Iris pigment epithelial cell (primary cell): ENCODE measurements at regions not wholly inside any gene's neighbourhood (a gene's known extent, or its start where the extent isn't known, plus 50 kb on each side); places are given as distances from the start of the nearest gene placed in this dataset.

Experiments used
- DNase-seq: peaks from one replicate; pipeline ENCODE4 v3.0.0-alpha.2; 2011; ENCODE audit warnings: low read depth

DNA sequence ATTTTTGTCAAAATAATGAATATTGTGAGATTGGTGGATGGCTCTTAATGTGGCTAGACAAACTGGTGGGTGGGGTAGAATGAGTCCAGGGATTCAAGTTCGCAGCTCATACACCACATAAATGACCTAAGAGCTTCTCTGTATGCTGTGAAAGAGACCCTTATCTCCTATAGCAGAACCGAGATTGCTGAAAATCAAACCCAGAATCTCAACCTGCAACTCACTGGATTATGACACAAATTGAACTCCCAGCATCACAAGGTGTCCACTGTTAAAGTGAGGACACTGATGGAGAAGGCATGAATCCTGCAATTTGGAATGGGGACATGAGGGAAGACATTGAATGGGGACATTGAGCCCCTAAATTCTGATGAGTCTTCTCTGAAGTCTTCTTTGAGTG is 51.3 kb upstream of the CNKSR3 start:
- DNase-seq: no peak

DNA sequence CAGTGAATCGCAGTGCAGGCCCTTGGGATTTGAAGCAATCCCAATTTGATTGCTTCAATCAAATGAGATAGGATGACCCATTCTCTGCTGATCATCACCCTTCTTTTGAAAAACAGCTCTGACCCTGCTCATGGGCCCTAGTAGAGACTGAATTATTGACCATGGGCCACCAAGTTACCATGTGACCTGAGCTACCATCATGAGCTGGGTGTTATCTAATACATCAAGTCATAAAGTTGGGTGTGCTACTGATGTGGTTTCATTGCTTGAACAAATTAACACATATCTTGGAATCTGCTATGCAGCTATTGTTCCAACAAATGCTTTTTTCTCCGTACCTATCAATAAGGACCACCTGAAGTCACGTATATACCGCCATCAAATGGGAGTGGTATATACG is 54.8 kb upstream of the CNKSR3 start:
- DNase-seq: no peak

DNA sequence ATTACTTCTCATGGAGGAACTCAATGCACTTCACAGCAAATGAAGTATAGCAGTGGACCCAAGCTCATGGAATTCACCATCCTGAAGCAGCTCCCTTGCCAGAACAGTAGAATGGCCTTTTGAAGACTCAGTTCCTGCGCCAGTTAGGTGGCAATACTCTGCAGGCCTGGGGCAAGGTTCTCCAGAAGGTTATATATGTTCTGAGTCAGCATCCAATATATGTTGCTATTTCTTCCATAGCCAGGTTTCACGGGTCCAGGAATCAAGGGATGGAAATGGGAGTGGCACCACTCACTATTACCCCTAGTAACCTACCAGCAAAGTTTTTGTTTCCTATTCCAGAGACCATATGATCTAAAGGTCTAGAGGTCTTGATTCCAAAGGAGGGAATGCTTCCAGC is 56.4 kb upstream of the CNKSR3 start:
- no peak for DNase-seq

DNA sequence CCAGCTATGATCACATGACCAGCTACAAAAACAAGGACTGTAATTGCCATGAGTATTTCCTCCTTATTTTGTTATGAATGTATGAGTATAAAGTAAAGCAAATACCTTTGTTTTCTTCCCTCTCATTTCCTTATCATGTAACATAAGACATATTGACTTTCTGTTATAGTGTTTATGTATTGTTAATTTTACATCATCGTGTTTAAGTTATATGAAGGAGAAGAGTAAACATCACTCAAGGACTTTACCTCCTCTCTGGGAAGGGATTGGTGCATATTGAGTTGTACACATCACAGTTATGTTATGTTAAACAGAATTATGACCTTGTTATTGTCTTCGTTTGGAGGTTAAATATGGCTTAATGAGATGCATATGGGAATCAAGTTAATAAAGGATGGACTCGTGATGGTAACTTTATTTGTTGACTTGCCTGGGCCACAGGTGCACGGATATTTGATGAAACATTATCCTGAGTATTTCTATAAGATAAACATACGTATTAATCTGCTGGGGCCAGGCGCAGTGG is 57.3 kb upstream of the CNKSR3 start:
- no peak for DNase-seq

DNA sequence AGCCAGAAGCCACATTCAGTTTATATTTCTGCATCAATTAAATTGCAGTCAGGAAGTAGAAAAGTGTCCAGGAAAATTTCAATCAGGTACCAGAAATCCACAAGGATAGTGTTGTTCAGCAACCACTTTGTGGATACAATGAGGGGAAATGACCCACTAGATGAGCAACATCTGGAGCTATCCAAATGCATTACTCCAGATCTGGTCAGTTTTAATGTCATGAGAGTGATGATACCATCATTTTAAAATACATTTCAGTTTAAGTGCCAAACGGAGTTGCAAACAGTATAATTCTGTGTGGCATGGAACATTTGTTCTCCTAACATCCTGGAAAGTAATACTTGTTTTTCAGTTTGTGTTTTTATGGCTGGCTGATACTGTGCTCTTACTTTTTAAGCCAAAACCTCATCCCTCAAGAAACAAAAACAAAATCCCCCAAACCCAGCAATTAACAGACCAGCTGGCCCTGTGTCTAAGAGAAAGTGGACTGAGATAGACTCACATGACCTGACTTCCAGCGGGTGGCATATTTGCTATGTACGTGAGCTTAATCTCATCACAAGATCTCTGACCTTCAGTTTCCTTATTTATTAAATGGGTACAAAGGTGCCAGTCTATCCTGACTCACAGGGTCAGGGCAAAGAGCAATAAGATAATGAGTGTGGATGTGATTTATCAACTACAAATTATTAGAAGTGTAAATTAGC is 58.8 kb upstream of the CNKSR3 start:
- DNase-seq: no peak

DNA sequence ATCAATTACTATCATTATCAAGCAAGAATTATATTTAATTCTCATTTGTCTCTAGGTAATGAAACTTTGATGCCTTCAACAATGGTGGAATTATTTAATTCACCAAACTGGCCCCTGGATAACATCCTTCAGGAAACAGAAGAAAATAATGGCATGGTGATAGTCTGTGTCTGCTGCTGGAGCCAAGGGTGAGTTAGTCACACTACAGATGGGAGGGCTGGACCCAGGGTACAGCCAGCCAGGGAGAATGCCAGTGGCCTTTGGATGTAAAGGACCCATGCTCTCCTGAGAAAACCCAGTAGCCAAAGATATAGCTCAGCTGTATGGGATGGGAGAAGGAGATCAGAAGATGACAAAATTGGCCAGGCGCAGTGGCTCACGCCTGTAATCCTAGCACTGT is 60.0 kb upstream of the CNKSR3 start:
- no peak for DNase-seq

DNA sequence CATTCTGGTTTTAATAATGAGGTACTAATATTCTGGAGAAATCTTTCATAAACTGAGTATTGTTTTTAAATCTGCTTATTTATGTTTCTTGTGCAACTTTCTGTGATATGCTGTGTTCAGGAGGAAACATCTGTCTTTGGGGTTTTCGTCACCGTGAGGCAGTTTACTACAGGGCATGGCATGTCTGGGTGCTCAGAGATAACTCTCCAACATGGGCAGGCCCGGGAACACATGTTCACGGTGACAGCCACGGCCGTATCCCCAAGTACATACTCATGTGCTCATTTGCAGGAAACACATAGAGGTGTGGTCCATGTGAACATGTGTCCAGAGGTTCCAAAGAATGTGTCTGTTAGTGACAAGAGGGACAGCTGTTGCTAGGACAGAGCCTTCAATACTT is 62.1 kb upstream of the CNKSR3 start:
- DNase-seq: no peak

DNA sequence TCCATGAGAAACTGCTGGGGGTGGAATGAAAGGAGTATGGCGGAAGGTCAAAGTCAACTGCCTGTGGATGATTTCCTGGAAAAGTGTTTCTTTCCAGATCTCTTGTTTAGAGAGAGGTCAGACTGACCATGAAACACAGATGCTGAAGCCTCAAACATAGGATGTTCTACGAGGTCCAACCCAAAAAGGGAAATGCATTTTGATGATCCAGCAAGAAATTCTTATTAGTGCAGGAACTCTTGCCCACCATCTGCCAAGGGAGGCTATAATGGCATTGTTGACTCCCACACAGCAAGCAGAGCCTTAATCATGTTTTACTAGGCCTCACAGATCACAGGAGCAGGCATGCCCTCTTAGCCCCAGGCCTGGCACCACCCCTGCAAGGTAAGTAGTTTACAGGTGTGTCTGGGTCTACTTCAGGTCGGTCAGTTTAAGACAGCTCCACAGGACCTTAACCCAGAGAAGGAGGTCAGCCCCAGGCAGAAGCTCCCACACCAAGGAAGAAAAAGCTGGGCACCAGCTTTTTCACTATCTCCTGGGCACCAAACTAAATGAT is 67.6 kb upstream of the CNKSR3 start:
- no peak for DNase-seq

DNA sequence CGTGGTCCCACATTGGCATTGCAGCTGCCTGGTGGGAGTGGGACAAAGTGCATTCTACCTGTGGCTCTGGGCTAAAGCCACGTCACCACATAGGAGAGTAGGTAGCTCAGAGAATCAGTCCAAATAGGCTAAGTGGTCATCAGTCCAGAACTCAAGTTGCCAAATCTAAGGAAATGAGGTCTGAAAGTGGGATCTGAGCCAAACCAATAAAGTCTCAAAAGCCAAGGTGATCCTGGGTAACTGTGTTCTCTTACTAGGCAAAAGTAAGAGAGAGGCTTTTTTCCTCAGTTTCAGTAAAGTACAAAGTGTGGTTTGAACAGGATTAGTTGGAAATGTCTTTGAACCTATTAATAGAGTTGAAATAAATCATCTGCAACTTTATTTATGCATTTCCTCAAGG is 68.6 kb upstream of the CNKSR3 start:
- peak; percentile 8 for DNase-seq

DNA sequence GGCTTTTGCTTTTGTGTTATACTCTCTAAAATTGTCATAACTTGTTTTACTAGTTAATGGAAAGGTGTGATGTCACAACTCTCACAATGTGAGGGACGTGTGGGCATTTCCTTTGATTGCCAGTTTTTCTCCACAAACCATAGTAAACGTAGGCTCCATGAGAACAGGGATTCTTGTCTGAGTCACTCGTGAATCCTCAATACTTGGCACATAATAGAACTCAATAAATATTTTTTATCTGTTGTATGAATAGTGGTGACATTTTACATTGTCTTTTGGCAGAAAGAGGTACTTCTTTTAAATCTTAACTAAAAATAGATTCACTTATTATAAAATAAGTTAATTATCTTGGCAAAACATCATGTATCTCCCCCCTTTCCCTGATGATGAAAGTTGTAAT is 69.0 kb upstream of the CNKSR3 start:
- no peak for DNase-seq

DNA sequence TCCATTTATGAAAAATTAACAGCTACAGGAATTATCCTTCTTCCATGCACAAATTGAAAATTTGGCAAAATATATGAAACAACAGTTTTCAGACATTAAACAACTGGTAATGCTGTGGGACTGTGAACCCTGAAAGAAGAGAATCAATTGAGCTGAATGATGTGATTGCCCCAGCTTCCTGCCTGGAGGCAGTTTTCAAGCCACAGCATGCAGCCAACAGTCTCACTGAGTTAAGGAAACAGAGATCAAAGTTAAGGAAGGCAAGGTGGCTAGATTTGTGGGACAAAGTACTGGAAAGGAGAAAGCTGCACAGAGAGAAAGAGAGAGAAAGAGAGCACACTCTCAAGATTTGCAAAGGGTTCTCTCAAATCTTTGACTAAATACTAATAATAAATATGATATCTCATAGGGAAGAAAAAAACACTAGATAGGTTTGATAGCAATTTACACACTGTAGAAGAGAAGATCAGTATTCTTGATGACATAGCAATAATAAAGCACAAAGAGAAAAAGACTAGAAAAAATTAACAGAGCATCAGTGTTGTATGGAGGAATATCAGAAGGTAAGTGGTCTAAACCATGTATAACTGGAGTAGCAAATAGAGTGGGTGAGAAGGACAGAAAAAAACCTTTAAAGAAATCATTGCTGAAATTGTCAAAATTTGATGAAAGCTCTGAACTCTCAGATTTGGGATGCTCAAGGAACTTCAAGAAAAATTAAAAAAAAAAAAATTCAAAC is 70.1 kb upstream of the CNKSR3 start:
- no peak for DNase-seq

DNA sequence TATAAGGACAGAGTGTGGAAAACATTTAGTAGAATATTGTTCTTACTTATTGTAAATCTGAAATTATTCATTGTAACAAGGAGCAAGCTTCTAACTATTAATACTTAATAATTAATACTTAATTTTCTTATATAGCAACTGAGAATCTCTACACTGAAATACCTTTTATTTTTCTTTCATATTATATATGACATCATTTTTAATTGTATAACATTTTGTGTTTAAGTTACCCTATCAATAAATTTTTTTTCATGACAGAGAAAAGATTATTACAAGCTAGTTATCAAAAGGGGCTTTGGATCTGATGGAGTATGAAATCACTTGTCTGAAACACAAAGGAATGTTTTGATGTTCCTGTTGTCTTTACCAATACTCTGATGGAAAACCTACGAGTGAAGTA is 72.2 kb upstream of the CNKSR3 start:
- DNase-seq: no peak

DNA sequence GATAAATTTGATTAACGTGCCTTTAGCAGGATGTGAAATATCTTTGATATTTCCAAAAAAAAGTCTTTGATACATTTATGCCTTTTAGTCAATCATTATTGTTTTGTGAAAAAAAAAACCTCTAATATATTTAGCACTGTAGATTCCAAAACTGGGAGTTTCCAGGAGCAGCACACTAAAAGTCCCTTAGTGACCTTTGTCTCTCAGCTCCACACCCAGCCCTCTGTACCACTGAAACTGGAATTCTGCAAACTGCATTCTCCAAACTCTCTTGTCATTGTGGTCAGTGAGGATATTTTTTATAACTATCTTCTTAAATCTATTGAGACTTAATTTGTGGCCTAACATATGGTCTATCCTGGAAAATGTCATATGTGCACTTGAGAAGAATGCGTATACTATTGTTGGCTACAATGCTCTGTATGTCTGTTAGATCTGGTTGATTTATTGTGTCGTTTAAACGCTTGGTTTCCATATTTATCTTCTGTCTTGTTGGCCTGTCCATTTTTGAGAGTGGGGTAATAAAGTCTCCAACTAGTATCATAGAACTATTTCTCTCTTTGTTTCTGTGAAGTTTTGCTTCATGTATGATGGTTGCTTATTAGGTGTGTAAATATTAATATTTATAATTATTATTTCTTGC is 73.2 kb upstream of the CNKSR3 start:
- no peak for DNase-seq

DNA sequence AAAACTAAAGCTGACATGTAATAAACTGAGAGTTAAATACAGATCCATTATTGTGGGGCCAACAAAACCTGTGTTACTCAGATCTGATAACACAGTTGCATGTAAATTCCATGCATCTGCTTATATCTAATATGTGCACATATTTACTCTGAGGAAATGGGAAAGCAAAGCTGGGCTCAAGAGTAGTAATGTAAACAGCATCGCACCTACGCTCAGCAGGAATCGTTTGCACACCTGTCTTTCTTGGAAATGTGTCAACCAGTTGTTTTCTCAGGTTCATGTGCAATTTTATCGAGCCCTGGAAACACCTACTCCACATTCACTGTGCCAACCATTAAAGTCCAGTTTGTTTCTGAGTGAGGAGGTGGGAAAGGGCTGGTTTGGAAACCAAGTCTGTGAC is 80.3 kb upstream of the CNKSR3 start:
- DNase-seq: no peak

DNA sequence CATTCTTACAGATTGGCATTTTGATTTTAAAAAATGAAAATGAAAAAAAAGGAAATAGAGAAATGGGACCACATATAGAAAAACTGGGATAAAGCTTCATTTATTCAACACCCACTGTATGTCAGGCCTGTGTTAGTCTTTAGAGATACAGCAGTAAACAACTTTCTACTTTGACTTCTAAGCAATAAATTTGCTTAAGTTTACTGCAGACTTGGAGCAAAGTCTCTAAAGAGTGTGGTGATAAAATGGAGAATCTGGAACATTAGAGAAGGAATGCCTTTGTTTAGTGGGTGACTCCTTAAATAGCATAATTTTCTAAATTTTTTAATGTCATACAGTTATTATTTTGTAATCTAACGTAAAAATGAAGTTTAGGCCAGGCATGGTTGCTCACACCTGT is 80.7 kb upstream of the CNKSR3 start:
- no peak for DNase-seq

DNA sequence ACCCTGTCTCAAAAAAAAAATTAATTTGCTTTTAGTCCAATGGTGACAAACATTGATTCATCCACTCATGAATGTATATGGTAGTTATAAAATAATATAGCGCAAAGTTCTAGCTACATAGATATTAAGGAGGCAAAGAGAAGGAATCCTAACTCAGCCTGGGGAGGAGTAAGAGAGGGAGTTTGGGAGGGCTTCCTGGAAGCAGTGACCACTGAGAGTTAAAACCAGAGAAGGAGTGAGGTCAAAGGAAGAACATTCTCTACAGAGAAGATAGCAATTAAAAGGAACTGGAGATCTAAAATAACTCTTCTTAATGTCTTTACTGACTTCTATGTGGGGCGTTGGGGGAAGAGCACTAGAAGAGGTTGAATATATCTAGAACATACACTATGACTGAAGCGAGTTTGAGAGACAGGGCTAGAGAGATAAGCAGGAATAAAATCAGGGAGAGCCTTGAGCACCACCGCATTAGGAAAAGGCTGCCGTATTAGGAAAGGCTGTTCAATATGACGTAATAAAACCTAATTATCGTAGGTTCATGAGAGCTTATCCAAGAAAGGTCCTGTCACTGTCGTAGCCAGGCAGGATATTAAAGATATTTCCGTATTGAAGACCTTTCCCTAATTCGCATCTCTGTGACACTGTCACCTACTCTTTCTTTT is 81.8 kb upstream of the CNKSR3 start:
- no peak for DNase-seq

DNA sequence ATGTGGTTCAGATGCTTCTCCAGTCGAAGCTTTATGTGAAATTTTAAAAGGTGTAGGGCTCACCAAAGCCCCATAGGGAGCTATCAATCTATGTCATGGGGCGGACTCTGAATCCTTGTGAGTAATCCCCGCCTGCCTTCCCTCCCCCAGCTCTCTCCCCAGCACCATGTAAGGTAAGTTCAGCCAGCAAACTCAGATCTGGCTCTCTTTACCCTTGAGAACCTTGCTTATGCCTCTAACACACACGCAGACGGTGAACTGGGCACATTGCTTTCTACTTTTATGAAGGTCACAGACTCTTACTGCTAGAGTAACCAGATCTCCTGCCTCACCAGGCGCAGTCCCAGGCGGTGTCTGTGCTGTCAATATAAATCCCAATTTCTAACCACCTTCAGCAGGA is 82.6 kb upstream of the CNKSR3 start:
- DNase-seq: no peak

DNA sequence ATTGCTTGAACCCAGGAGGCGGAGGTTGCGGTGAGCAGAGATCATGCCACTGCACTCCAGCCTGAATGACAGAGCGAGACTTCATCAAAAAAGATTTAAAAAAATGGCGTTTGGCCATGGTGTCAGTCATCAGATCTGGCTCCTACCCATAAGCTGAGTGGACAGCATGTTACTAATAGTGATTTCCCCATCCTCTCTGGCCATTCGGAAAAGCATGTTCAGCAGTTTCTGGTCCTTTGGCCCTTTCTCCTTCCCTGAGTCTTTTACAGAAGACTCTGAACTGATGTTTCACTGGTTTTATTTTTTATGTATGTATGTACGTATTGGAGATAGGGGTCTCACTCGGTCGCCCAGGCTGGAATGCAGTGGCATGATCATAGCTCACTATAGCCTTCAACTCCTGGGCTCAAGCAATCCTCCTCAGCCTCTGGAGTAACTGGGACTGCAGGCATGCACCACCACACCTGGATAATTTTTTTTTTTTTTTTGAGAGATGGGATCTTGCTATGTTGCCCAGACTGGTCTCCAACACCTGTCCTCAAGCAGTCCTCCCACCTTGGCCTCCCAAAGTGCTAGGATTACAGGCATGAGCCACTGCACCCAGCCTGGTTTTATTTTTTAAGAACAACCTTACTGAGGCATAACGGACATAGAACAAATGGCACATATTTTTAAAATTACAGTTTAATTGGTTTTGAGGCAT is 84.2 kb upstream of the CNKSR3 start:
- DNase-seq: no peak

DNA sequence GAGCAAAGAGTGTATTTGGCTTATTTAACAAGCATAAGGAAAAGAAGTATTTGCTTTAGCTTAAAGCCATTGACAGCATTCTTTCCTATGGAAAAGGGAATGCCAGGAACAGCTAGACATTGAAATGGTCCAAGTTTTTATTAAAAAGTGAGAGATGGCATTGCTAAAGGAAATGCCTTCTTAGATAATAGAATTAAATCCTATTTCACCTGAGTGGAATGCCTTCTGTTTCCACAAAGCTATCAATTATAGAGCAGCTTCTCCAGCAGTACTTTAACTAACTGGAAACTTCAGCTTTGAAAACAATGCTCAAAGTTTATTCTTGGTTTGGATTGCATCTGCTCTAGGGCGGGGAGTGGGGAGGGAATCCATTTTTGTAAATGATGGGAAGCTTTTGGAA is 85.1 kb upstream of the CNKSR3 start:
- no peak for DNase-seq

DNA sequence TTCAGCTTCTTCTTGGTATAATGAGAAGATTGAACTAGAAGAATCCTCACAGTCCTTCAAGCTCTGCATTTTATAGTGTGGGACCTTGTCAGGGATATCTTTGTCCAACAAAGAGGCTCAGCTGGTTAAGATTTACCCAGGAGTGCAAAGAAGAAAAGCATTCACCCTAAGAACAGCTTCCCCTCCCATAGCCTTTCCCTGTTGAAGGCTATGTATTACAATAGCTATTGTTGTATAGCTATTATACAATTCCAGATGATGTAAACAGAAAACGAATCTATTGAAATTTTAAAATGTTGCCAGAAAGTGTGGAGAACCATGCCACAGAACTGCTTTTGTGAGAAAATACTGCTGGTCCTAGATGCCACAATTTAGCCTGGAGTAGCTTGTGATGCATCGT is 85.5 kb upstream of the CNKSR3 start:
- no peak for DNase-seq

DNA sequence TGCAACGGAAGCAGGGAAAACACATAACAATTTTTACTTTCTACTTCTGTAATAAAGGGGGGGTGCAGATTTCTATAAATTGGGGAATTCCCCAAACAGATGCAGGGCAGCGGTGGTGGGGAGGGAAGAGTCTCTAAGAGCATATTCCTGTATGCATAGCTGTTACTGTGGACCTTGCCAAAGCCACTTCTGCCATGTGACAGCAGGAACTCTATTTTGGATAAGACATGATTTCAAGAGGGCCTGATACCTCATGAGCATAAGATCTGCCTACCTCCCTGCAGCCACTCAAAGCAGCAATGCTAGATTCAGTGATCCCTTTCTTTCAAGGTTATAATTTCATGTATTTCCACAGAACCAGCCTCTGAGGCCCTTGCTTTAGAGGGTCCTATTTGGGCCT is 86.2 kb upstream of the CNKSR3 start:
- DNase-seq: no peak

DNA sequence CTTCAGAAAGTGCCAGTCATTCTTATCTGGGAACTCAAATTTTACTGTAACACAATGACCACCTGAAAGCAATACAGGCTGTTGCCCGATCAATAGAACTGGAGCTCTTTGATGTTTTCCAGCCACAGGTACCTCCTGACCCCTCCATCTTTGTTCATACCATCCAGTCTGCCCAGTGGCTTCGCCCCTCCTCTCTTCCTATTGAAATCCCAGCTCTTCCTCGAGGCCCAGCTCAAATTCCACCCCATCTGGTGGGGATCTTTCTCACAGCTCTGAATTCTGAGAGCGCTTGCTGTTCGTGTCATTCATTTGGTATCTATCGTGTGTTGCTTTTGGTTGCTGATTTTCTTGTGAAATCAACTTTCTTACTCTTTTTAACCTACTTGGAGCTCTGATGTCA is 87.9 kb upstream of the CNKSR3 start:
- no peak for DNase-seq
